Mucosa of descending colon (tissue), 3 donors: ENCODE measurements at regions not wholly inside any gene's neighbourhood (a gene's known extent, or its start where the extent isn't known, plus 50 kb on each side); places are given as distances from the start of the nearest gene placed in this dataset.

ENCODE experiments used
- ATAC-seq: fragments of 200-7000 bp; cut with Tn5 transposase; one replicate; pipeline ENCODE4 v1.9.1; 2020; ENCODE audit warnings: mild to moderate bottlenecking, moderate library complexity
- DNase-seq, 3 donors: peaks; one replicate each; pipeline ENCODE4 v3.0.0-alpha.2; 2020
- H3K36me3 ChIP-seq: fragments of 200-600 bp; one replicate; pipeline ENCODE4 v1.8.0; 2021; ENCODE audit warnings: low read depth, mild to moderate bottlenecking
- H3K4me1 ChIP-seq: fragments of 200-600 bp; one replicate; pipeline ENCODE4 v1.8.0; 2021; ENCODE audit warnings: low read depth, mild to moderate bottlenecking
- H3K4me3 ChIP-seq: fragments of 200-600 bp; one replicate; pipeline ENCODE4 v1.8.0; 2021; ENCODE audit warnings: mild to moderate bottlenecking
- H3K9me3 ChIP-seq: fragments of 200-600 bp; one replicate; pipeline ENCODE4 v1.8.0; 2021; ENCODE audit warnings: mild to moderate bottlenecking
- CTCF ChIP-seq: fragments of 200-600 bp; IDR thresholded peaks from one replicate; pipeline ENCODE4 v1.8.0; 2022; ENCODE audit warnings: antibody characterized with exemption, mild to moderate bottlenecking
- intact Hi-C, 2 donors: fragments of 100-400 bp; cut with DNase I in 1 of 2; cut with micrococcal nuclease in 1 of 2; formaldehyde crosslinking; loops; one replicate each; pipeline versions ENCODE4 v1.11.0 to v1.11.1; 2022; cut with DNase I, micrococcal nuclease
- donor health status: DM: no; HTN: no; CAD: no; lungs with moderate emphysema.
- donor health status: DM: no; HTN: no; CAD: no.
- donor health status: DM: no; HTN: yes; CAD: no.

GRCh38 chr10:93146336-93146735, 72.6 kb downstream of the CYP26A1 start:
- no peak for DNase-seq
- no peaks in the 10 kb centered on the region for H3K9me3 ChIP-seq
- H3K4me3 ChIP-seq: no peak overlapping the region
- no peak for TF ChIP-seq CTCF
- ATAC-seq: no peak
- no peaks in the 10 kb centered on the region for H3K36me3 ChIP-seq
- intact Hi-C loops: no loop called here
- no peaks in the 10 kb centered on the region for H3K4me1 ChIP-seq

GRCh38 chr10:93147281-93147680, 73.6 kb downstream of the CYP26A1 start:
- intact Hi-C loops: no loop called here
- Histone ChIP-seq H3K4me3 (no peak overlapping the region), H3K4me1 (no peaks in the 10 kb centered on the region), H3K9me3 (no peaks in the 10 kb centered on the region), H3K36me3 (no peaks in the 10 kb centered on the region)
- no peak for DNase-seq
- no peak for TF ChIP-seq CTCF
- no peak for ATAC-seq

- TF ChIP-seq CTCF: no peak
- intact Hi-C loops: no loop called here
- H3K4me3 ChIP-seq: no peak overlapping the region
- no peaks in the 10 kb centered on the region for H3K9me3 ChIP-seq
- H3K4me1 ChIP-seq: no peaks in the 10 kb centered on the region
- DNase-seq (no peak), ATAC-seq (no peak)
- no peaks in the 10 kb centered on the region for H3K36me3 ChIP-seq
These were observed 74.8 kb downstream of the CYP26A1 start for GRCh38 chr10:93148476-93148875.

- intact Hi-C loops: no loop called here
- no peak for TF ChIP-seq CTCF
- Histone ChIP-seq H3K4me1 (no peaks in the 10 kb centered on the region), H3K9me3 (no peaks in the 10 kb centered on the region), H3K36me3 (no peaks in the 10 kb centered on the region), H3K4me3 (no peak overlapping the region)
- DNase-seq (no peak), ATAC-seq (no peak)
These were observed 76.1 kb downstream of the CYP26A1 start for GRCh38 chr10:93149761-93150160.

- DNase-seq (no peak), ATAC-seq (no peak)
- Histone ChIP-seq H3K4me3 (no peak overlapping the region), H3K9me3 (no peaks in the 10 kb centered on the region), H3K36me3 (no peaks in the 10 kb centered on the region), H3K4me1 (no peaks in the 10 kb centered on the region)
- no peak for TF ChIP-seq CTCF
- intact Hi-C loops: no loop called here
These were observed 76.6 kb downstream of the CYP26A1 start for GRCh38 chr10:93150289-93150688.

- Histone ChIP-seq H3K9me3 (no peaks in the 10 kb centered on the region), H3K4me1 (no peaks in the 10 kb centered on the region), H3K36me3 (no peaks in the 10 kb centered on the region), H3K4me3 (no peak overlapping the region)
- DNase-seq (no peak), ATAC-seq (no peak)
- intact Hi-C loops: no loop called here
- no peak for TF ChIP-seq CTCF
These were observed 77.4 kb downstream of the CYP26A1 start for GRCh38 chr10:93150990-93151547.
